GM12872 (cell line): ENCODE measurements at regions not wholly inside any gene's neighbourhood (a gene's known extent, or its start where the extent isn't known, plus 50 kb on each side); places are given as distances from the start of the nearest gene placed in this dataset.

Experiments used
- TF ChIP-seq, protein P1 (sequence below): IDR thresholded peaks from 3 replicates; pipeline ENCODE4 v1.5.1; 2011; ENCODE audit warnings: low read depth, mild to moderate bottlenecking, low read length, moderate library complexity; ENCODE audit not compliant: insufficient read depth

DNA sequence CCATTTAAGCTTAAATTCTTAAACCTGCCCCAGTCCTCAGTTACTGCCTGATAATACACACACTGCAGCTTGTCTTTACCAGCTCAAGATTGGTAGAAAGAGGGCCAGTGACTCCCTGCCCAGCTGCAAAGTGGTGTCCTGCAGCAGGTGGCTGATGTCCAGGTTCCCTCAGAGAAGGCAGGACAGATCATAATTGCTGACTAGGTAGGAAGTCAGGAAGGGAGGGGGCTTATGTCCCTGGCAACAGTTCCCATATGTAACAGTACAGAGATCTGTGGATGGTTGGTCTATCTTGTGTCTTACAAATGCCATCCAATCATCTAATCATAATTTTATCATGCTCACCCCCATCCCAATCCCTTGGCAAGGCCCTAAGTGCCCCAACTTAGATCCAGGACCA lies 492.1 kb upstream of the PPP2R3A start:
- TF ChIP-seq, protein P1, sequence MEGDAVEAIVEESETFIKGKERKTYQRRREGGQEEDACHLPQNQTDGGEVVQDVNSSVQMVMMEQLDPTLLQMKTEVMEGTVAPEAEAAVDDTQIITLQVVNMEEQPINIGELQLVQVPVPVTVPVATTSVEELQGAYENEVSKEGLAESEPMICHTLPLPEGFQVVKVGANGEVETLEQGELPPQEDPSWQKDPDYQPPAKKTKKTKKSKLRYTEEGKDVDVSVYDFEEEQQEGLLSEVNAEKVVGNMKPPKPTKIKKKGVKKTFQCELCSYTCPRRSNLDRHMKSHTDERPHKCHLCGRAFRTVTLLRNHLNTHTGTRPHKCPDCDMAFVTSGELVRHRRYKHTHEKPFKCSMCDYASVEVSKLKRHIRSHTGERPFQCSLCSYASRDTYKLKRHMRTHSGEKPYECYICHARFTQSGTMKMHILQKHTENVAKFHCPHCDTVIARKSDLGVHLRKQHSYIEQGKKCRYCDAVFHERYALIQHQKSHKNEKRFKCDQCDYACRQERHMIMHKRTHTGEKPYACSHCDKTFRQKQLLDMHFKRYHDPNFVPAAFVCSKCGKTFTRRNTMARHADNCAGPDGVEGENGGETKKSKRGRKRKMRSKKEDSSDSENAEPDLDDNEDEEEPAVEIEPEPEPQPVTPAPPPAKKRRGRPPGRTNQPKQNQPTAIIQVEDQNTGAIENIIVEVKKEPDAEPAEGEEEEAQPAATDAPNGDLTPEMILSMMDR = no peak

DNA sequence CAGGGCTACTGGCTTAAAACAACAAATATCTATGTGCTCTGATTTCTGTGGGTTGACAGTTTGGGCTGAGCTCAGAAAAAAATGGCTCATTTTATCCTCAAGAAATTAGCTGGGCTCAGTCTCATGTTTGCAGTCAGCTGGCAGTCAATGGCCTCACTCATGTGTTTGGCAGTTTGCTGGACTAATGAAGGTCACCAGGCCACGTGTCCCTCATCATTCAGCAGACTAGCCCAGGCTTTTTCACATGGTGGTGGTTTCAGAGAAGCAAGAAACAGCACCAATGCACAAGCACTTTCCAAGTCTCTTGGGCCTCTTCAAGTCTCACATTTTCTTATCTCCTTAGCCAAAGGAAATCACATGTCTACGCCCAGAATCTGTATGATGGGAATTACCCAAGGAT lies 478.3 kb upstream of the PPP2R3A start:
- TF ChIP-seq, protein P1 = no peak

DNA sequence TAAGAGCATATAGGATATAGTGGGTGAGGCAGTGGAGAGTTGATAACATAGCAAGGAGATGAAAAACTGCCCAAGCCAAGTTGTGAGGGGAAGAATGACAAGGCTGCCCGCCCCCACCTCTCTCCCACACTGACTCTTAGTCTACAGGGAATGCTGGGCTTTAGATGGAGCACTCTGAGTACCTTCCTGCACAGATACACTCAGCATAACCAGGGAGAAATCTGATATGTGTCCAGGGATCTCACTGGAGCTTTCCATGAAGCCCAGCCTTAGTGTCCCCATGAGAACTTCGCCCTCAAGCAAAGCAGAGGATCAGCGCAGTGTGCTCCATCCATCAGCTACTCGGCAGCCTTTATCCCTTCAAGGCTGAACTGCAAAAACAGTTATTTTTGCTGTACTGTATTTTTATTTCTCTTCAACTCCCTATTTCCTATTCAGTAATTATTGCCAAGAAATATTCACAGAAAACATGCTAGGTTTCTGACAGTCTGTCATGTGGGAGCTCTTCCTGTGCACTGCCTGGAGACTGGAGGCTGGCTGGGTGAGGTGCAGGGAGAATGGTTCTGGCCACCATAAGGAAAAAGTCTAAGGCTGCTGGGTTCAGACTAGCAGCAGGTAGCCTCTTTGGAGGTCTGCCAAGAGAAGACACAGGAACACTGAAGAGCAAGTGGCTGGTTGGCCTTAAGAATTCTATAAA lies 475.2 kb upstream of the PPP2R3A start:
- TF ChIP-seq, protein P1 = no peak

DNA sequence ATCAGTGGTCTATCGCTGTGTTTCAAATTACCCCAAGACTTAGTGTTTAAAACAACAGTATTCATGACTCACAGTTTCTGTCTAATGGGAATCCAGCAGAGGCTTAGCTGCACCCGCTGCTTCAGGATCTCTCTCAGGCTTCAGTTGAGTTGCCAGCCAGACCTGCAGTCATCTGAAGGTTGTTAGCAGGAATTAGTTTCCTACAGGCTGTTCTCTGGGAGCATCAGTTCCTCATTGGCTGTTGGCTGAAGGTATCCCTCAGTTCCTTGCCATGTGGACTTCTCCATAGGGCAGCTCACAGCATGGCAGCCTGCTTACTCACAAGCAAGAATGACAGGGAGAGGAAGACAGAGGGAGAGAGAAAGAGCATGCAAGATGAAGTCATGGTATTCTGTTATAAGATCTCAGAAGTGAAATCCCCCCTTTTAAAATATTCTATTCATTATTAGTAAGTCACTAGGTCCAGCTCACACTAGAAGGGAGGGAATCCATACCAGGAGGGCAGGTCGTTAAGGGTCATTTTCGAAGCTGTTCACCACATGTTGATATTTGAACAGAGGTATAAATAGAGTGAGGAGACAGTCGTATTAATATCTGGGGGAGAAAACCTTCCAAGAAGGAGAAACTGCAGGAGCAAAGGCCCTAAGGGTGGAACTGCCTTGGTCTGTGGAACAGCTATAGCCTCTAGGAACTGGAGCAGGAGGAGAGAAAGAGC lies 473.9 kb upstream of the PPP2R3A start:
- TF ChIP-seq, protein P1 = no peak

DNA sequence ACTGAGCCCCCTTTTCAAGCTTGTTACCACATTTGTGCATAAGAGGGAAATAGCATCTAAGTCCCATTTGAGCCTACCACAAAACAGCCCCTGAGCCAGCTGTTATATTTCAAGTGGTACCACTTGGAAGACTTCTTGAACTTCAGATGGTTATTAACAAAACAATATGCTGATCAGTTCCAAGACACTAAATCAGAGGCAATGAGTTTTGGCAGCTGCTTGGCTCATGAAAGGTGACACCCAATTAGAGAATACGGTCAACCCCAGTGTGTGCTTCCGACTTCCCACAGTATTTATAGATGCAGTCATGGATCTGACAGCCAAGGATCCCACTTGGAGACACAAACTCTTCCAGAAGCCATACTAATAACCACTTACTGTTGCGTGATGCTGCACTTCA lies 469.6 kb upstream of the PPP2R3A start:
- TF ChIP-seq, protein P1 = no peak

DNA sequence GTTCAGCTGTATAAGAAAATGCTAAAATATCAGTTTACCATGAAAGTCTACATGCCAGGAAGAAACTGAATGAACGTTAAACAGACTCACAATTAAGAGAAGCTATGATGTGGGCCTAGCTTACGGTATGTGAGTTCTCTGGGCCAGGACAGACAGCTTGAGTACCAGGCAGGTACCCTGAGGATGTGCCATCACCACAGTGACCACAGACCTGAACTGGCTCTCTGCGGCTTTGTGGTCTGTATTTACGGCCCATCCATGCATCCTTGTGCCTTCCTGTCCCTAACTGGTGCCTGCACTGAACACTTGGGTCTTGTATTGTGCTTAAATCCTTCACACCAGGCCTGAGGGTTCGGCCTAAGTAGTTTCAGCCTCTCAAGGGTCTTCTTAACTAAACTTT lies 467.5 kb upstream of the PPP2R3A start:
- TF ChIP-seq, protein P1 = no peak

DNA sequence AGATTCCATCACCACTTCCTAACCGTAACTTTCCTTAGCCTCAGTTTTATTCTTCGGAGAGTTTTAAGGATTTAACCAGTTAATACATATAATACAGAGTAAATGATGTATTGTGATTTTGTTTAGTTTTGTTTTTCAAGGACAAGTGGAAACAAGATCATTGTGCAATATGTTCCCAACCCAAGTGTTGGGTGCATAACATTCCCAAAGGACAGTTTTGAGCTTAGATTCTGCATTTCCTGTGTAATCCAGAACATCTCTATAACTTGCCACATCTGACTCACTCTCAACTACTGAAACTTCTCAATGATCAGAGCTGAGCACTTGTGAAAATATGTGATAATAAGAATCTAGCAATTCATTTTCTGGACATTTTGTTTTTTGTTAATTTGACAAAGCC lies 466.1 kb upstream of the PPP2R3A start:
- TF ChIP-seq, protein P1 = no peak
